GM12864 (cell line): ENCODE measurements at regions not wholly inside any gene's neighbourhood (a gene's known extent, or its start where the extent isn't known, plus 50 kb on each side); places are given as distances from the start of the nearest gene placed in this dataset.
"Not testable (repeated sequence)": the region's sequence is repeated elsewhere in the genome, so short reads cannot be mapped to it uniquely, and the experiment has no call there.

Experiments used
- DNase-seq: peaks from one replicate; pipeline ENCODE4 v3.0.0-alpha.2; 2011; ENCODE audit warnings: low read depth
- H3K4me3 ChIP-seq: 2 replicates; pipeline ENCODE4 v1.5.1; 2011; ENCODE audit warnings: mild to moderate bottlenecking, low read depth, low read length, control low read depth
- CTCF ChIP-seq: IDR thresholded peaks from 2 replicates; pipeline ENCODE4 v1.5.1; 2011; ENCODE audit warnings: low read depth, mild to moderate bottlenecking, moderate library complexity, low read length, control low read depth, inconsistent platforms; ENCODE audit errors: missing control alignments

GRCh38 chr16:5225931-5226655 is 128.5 kb upstream of the EEF2KMT start:
- DNase-seq, result no peak
- H3K4me3 ChIP-seq, result no peak overlapping the region
- TF ChIP-seq CTCF, result no peak

GRCh38 chr16:5222761-5223160 is 125.2 kb upstream of the EEF2KMT start:
- no peak overlapping the region for H3K4me3 ChIP-seq
- no peak for TF ChIP-seq CTCF
- DNase-seq, result no peak

GRCh38 chr16:5221831-5222230 is 124.2 kb upstream of the EEF2KMT start:
- not testable (repeated sequence) for H3K4me3 ChIP-seq, DNase-seq

- no peak for TF ChIP-seq CTCF
- no peak for DNase-seq
Measured at GRCh38 chr16:5220705-5221104, 123.1 kb upstream of the EEF2KMT start.

GRCh38 chr16:5216441-5217080 is 119.0 kb upstream of the EEF2KMT start:
- no peak for DNase-seq
- no peak overlapping the region for H3K4me3 ChIP-seq
- TF ChIP-seq CTCF, result no peak

More at GRCh38 chr16:5220705-5221104, 123.1 kb upstream of the EEF2KMT start:
- no peak overlapping the region for H3K4me3 ChIP-seq

GRCh38 chr16:5215901-5216300 is 118.3 kb upstream of the EEF2KMT start:
- TF ChIP-seq CTCF, result no peak
- H3K4me3 ChIP-seq, result no peak overlapping the region
- DNase-seq, result no peak

- H3K4me3 ChIP-seq, result no peak overlapping the region
- no peak for TF ChIP-seq CTCF
- DNase-seq, result no peak
Measured at GRCh38 chr16:5214466-5214865, 116.9 kb upstream of the EEF2KMT start.

GRCh38 chr16:5212501-5212900 is 114.9 kb upstream of the EEF2KMT start:
- H3K4me3 ChIP-seq, DNase-seq: not testable (repeated sequence)

- DNase-seq, result peak; percentile 42
- H3K4me3 ChIP-seq, result not testable (repeated sequence)
Measured at GRCh38 chr16:5207862-5208498, 110.4 kb upstream of the EEF2KMT start.
